HG02571 (cell line): ENCODE measurements at regions not wholly inside any gene's neighbourhood (a gene's known extent, or its start where the extent isn't known, plus 50 kb on each side); places are given as distances from the start of the nearest gene placed in this dataset.
"Not testable (repeated sequence)": the region's sequence is repeated elsewhere in the genome, so short reads cannot be mapped to it uniquely, and the experiment has no call there.

Experiments used
- ATAC-seq: cut with Tn5 transposase; IDR thresholded peaks from one replicate; pipeline ENCODE4 v1.9.1; 2021; ENCODE audit warnings: mild to moderate bottlenecking, moderate library complexity; ENCODE audit not compliant: unreplicated experiment

DNA sequence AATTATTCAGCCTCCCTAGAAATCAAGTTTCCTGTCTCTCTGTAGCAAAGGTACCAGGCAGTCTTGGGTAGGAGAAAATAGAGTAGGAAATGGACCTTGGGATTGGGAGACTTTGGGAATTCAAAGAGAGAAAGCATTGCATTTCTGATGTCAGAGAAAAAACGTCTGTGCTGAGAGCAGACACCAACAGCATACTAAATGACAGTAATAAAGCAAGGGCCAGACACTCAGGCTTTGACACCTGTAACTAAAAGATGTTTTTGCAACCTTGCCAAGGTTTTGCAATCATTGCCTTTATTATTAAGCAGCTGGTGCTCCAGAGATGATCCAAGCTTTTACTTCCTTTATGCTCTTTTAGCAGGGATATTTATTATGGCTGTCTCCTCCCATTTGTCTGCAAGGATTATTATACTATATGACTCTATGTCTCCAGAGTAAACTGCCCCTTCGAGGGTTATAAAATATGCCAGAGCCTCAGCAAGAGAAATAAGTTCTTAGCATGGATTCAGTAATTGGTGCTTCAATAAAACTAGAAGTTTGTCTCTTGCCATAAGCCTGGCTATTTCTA lies 85.2 kb upstream of the GRAMD1B start:
- no peak for ATAC-seq

GRCh38 chr11:123344188-123344587 lies 85.9 kb upstream of the GRAMD1B start:
- not testable (repeated sequence) for ATAC-seq

GRCh38 chr11:123338997-123339752 lies 90.9 kb upstream of the GRAMD1B start:
- no peak for ATAC-seq

GRCh38 chr11:123338266-123338800 lies 91.7 kb upstream of the GRAMD1B start:
- no peak for ATAC-seq

GRCh38 chr11:123334925-123335324 lies 95.1 kb upstream of the GRAMD1B start:
- no peak for ATAC-seq

DNA sequence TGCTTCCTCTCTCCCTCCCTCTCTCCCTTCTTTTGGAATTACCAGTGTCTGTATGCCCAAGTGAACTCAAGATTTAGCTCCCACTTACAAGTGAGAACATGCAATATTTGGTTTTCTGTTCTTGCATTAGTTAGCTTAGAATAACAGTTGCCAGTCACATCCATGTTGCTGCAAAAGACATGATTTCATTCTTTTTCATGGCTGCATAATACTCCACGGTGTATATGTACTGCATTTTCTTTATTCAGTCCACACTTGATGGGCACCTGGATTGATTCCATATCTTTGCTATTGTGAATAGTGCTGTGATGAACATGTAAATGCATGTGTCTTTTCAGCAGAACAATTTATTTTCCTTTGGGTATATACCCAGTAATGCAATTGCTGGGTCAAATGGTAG lies 97.5 kb upstream of the GRAMD1B start:
- ATAC-seq = not testable (repeated sequence)

GRCh38 chr11:123330948-123331347 lies 99.1 kb upstream of the GRAMD1B start:
- ATAC-seq = no peak

DNA sequence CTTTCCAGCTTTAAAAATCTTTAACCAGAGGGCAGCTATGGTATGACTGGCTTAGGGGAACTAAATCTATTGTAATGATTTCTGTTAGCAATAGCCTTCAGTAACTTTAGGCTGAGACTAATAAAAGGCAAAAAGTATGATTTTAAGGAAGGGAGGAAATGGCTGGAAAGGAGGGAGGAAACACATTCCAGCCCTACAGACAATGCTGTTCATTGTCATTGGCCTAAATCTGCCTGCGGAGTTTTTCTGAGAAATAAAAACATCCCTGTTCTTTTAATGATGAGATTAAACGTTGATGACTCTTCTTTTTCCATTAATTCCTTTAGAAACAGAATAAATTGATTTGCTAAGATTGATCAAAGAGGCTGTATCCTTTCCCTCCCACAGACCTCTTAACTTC lies 99.6 kb upstream of the GRAMD1B start:
- ATAC-seq = no peak

GRCh38 chr11:123330071-123330470 lies 100.0 kb upstream of the GRAMD1B start:
- no peak for ATAC-seq

GRCh38 chr11:123328281-123328867 lies 101.7 kb upstream of the GRAMD1B start:
- no peak for ATAC-seq

GRCh38 chr11:123325533-123325932 lies 104.5 kb upstream of the GRAMD1B start:
- ATAC-seq = no peak

GRCh38 chr11:123323568-123323967 lies 106.5 kb upstream of the GRAMD1B start:
- no peak for ATAC-seq

- ATAC-seq = no peak
Observed at GRCh38 chr11:123321636-123322035, 108.4 kb upstream of the GRAMD1B start.

DNA sequence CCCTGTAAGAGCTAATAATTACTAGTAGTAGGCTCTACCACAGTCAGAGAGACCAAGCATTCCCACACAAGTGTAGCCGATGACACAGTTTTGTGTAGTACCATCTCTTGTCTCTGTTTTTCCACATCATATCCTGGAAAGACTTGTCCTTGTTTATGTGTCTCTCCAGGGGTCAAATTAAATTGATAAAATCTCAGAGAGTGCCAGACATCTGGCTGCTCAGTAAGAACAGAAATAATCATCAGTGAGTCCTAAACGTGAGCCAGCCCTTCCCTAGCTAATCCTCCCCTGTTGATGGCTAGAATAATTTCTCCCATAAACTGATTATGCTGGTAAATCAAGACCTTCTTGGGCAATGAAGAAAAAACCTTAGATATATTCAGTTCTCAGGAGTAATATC lies 111.4 kb upstream of the GRAMD1B start:
- no peak for ATAC-seq

- ATAC-seq = not testable (repeated sequence)
Observed at GRCh38 chr11:123318132-123318531, 111.9 kb upstream of the GRAMD1B start.

- no peak for ATAC-seq
Observed at GRCh38 chr11:123316003-123316402, 114.1 kb upstream of the GRAMD1B start.

DNA sequence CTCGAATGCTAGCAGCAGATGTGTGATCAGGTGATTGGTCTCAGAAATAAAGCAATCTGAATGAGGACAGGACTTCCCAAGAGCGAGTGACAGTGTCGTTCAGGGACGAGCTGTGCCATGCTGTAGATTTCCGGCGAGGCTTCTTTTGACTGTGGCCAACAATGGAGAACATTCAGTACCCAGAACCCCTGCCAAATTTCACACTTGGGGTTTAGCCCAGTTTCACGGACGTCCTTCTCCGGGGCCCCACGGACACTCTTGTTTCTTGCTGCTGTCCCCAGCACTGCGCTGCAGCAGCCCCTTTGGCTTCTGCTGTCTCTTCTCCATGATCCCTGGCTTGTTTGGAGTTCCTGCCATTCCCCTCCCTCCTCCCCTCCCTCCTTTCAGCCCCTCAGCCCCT lies 115.1 kb upstream of the GRAMD1B start:
- ATAC-seq = no peak

DNA sequence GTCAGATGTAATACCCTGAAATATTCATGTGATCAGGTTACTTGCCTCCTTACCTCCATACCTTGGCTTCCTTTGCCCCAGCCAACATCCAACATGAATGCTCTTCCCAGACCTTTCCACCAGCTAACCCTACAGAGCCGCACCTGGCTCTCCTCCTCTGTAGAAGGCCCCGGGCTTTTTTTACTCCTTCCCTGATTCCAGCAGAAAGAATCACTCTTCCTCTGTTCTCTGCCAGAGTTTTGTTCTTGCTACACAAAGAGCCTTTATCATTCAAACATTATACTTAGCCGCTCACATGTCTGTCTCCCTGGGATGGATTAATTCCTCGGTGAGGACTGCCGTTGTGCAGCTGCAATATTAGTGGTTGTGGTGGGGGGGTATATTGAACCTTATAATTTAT lies 116.8 kb upstream of the GRAMD1B start:
- ATAC-seq = no peak

GRCh38 chr11:123308077-123308476 lies 113.0 kb upstream of the CLMP start:
- no peak for ATAC-seq

GRCh38 chr11:123307276-123307675 lies 112.2 kb upstream of the CLMP start:
- ATAC-seq = no peak

DNA sequence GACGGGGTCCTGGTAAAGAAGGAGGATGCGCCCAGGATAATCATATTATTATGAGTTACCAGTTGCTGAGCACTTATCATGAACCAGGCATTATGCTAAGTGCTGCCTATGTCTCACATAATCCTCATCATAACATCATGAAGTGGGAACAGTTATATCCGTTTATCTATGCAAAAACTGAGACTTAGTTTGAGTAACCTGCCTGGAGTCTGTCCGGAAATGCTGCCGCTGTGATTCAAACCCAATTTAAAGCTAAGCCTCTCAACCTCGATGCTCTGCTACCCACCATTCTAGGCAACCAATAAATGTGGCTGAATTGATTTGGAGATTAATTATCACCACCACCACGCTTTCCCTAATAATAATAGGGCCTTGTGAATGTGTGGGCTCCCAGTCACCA lies 111.5 kb upstream of the CLMP start:
- ATAC-seq = no peak
